OCI-LY7 (cell line): ENCODE measurements at regions not wholly inside any gene's neighbourhood (a gene's known extent, or its start where the extent isn't known, plus 50 kb on each side); places are given as distances from the start of the nearest gene placed in this dataset.

Source experiments
- BruUV-seq: library from RNA; stranded (reverse); fragments of 400-500 nt; replicated peaks from 2 replicates; lab custom pipeline; 2021; lab: Mats Ljungman, UMichigan
- CTCF ChIA-PET: fragments of 300-600 bp; sonication (Branson Sonifier 250); formaldehyde crosslinking; loops from one replicate; lab custom pipeline; 2022; ENCODE audit warnings: antibody characterized with exemption; ENCODE audit not compliant: unreplicated experiment; lab: Charles Lee
- POLR2A ChIA-PET: fragments of 300-600 bp; sonication (Branson Sonifier 250); formaldehyde crosslinking; loops from one replicate; lab custom pipeline; 2022; ENCODE audit warnings: antibody characterized with exemption; lab: Charles Lee
- DNase-seq: peaks from one replicate; pipeline ENCODE4 v3.0.0-alpha.2; 2015; ENCODE audit warnings: low spot score
- H2AFZ ChIP-seq: fragments of 200-600 bp; sonication (generic), shearing (Covaris generic); 2 replicates; pipeline ENCODE4 v1.6.1; 2014; ENCODE audit warnings: mild to moderate bottlenecking, antibody characterized with exemption, low read length, moderate library complexity
- H3K27ac ChIP-seq: fragments of 200-600 bp; sonication (generic); 2 replicates; pipeline ENCODE4 v1.5.1; 2014; ENCODE audit warnings: mixed run types, low read depth, mild to moderate bottlenecking, moderate library complexity, low read length, inconsistent platforms; ENCODE audit not compliant: poor library complexity, severe bottlenecking
- H3K36me3 ChIP-seq: fragments of 200-600 bp; sonication (generic); 2 replicates; pipeline ENCODE4 v1.6.1; 2014; ENCODE audit warnings: mild to moderate bottlenecking, antibody characterized with exemption, low read length, moderate library complexity, mixed read lengths; ENCODE audit not compliant: insufficient read depth
- H3K4me1 ChIP-seq: fragments of 200-600 bp; sonication (generic); 2 replicates; pipeline ENCODE4 v1.5.1; 2014; ENCODE audit warnings: mild to moderate bottlenecking, low read length; ENCODE audit not compliant: insufficient read depth, poor library complexity, severe bottlenecking
- H3K4me2 ChIP-seq: fragments of 200-600 bp; sonication (generic); 2 replicates; pipeline ENCODE4 v1.6.1; 2014; ENCODE audit warnings: mild to moderate bottlenecking, low read length
- H3K4me3 ChIP-seq: fragments of 200-600 bp; sonication (generic); 2 replicates; pipeline ENCODE4 v1.5.1; 2014; ENCODE audit warnings: mild to moderate bottlenecking, low read depth, low read length; ENCODE audit not compliant: poor library complexity, severe bottlenecking
- H3K79me2 ChIP-seq: fragments of 200-600 bp; sonication (generic); 2 replicates; pipeline ENCODE4 v1.6.1; 2016; ENCODE audit warnings: low read depth, mild to moderate bottlenecking, low read length, moderate library complexity, mixed read lengths; ENCODE audit not compliant: insufficient read depth
- H3K9me2 ChIP-seq: fragments of 200-600 bp; sonication (generic); 2 replicates; pipeline ENCODE4 v1.6.1; 2016; ENCODE audit warnings: mild to moderate bottlenecking, low read length, mixed read lengths; ENCODE audit not compliant: insufficient read depth
- H3K9me3 ChIP-seq: fragments of 200-600 bp; sonication (generic); 2 replicates; pipeline ENCODE4 v1.6.1; 2014; ENCODE audit warnings: mild to moderate bottlenecking, mixed run types, low read length, mixed read lengths
- H4K20me1 ChIP-seq: fragments of 200-600 bp; sonication (generic); 2 replicates; pipeline ENCODE4 v1.6.1; 2014; ENCODE audit warnings: mild to moderate bottlenecking, antibody characterized with exemption, low read length, moderate library complexity, mixed read lengths; ENCODE audit not compliant: insufficient read depth
- EZH2phosphoT487 ChIP-seq: fragments of 200-600 bp; sonication (generic); IDR thresholded peaks from 2 replicates; pipeline ENCODE4 v1.6.1; 2018; ENCODE audit warnings: low read depth, borderline replicate concordance, mild to moderate bottlenecking, mixed run types, antibody characterized with exemption, low read length, moderate library complexity, mixed read lengths
- intact Hi-C: fragments of 100-400 bp; cut with micrococcal nuclease; formaldehyde crosslinking; loops from one replicate; pipeline ENCODE4 v1.10.0; 2022; ENCODE audit not compliant: unreplicated experiment
- TF ChIP-seq, protein P1 (sequence below): fragments of 200-600 bp; sonication (generic); conservative IDR thresholded peaks from 2 replicates; pipeline ENCODE4 v1.5.1; 2014; ENCODE audit warnings: mild to moderate bottlenecking, antibody characterized with exemption, low read length, moderate library complexity, mixed read lengths

DNA sequence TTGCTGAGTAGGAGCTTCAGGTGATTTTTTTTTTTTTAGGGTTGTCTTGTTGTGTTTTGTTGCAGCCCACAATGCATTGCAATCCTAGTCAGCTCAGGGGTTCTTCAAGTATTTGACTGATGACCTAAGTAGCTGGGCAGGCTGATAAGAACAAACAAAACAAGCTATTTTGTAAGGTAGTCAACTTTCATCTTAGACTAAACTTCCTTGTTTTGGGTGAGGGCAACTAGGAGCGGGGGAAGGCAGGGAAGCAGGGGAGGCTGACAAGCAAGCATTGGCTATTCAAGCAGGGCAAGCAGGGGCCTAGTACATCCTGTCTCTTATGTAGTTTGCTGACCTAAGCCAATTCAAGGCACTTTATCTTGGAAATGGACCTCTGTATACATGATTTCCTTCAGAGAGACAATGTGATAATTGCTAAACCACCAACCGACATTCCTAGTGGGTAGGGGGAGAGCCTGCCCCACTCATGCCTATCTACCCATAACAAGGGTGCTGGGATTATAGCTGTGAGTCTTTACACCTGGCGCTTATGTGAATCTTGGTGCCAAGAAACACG lies 163.3 kb upstream of the PRKCQ start:
- POLR2A ChIA-PET: no interaction called here
- Histone ChIP-seq H3K79me2 (no peaks in the 10 kb centered on the region), H3K4me3 (no peak overlapping the region), H3K9me3 (no peaks in the 10 kb centered on the region), H3K4me1 (no peaks in the 10 kb centered on the region), H3K4me2 (no peak overlapping the region), H4K20me1 (no peaks in the 10 kb centered on the region), H3K27ac (no peak overlapping the region), H3K9me2 (no peaks in the 10 kb centered on the region), H2AFZ (no peak overlapping the region), H3K36me3 (no peaks in the 10 kb centered on the region)
- intact Hi-C loops: no loop called here
- CTCF ChIA-PET: interaction anchor here (0.6 kb wide), 1 partner anchor 52 kb away, joined by 3 read pairs; no protein-coding TSS in a partner anchor
- TF ChIP-seq, protein P1, sequence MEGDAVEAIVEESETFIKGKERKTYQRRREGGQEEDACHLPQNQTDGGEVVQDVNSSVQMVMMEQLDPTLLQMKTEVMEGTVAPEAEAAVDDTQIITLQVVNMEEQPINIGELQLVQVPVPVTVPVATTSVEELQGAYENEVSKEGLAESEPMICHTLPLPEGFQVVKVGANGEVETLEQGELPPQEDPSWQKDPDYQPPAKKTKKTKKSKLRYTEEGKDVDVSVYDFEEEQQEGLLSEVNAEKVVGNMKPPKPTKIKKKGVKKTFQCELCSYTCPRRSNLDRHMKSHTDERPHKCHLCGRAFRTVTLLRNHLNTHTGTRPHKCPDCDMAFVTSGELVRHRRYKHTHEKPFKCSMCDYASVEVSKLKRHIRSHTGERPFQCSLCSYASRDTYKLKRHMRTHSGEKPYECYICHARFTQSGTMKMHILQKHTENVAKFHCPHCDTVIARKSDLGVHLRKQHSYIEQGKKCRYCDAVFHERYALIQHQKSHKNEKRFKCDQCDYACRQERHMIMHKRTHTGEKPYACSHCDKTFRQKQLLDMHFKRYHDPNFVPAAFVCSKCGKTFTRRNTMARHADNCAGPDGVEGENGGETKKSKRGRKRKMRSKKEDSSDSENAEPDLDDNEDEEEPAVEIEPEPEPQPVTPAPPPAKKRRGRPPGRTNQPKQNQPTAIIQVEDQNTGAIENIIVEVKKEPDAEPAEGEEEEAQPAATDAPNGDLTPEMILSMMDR: no peak
- TF ChIP-seq EZH2phosphoT487: no peak
- no TSS peak for BruUV-seq
- DNase-seq: no peak

DNA sequence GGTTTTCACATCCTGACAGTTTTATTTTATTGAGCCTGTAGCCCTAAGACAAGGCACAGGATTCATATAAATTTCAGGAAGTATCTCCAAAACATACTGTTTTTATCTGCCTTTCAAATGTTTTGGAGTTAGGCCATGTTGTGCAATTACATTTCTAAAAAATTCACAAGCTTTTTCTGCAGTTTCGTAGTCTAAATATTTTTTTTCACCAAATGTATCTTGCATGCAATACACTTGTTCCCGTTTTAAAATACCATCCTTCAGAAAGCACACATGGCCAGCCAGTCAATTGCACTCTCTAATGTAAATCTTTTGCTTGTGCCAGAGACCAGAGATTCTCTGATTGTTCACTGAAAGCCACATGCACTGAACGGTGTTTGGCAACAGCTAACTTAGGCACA lies 161.5 kb upstream of the PRKCQ start:
- POLR2A ChIA-PET: no interaction called here
- TF ChIP-seq, protein P1: no peak
- no peak for TF ChIP-seq EZH2phosphoT487
- no TSS peak for BruUV-seq
- H3K4me3 ChIP-seq: no peak overlapping the region
- H2AFZ ChIP-seq: no peak overlapping the region
- no peaks in the 10 kb centered on the region for H3K36me3 ChIP-seq
- intact Hi-C loops: no loop called here
- CTCF ChIA-PET: no interaction called here
- no peaks in the 10 kb centered on the region for H3K4me1 ChIP-seq
- DNase-seq: no peak
- H3K79me2 ChIP-seq: no peaks in the 10 kb centered on the region
- H3K9me3 ChIP-seq: no peaks in the 10 kb centered on the region
- H4K20me1 ChIP-seq: no peaks in the 10 kb centered on the region
- no peak overlapping the region for H3K4me2 ChIP-seq
- no peak overlapping the region for H3K27ac ChIP-seq
- H3K9me2 ChIP-seq: no peaks in the 10 kb centered on the region

DNA sequence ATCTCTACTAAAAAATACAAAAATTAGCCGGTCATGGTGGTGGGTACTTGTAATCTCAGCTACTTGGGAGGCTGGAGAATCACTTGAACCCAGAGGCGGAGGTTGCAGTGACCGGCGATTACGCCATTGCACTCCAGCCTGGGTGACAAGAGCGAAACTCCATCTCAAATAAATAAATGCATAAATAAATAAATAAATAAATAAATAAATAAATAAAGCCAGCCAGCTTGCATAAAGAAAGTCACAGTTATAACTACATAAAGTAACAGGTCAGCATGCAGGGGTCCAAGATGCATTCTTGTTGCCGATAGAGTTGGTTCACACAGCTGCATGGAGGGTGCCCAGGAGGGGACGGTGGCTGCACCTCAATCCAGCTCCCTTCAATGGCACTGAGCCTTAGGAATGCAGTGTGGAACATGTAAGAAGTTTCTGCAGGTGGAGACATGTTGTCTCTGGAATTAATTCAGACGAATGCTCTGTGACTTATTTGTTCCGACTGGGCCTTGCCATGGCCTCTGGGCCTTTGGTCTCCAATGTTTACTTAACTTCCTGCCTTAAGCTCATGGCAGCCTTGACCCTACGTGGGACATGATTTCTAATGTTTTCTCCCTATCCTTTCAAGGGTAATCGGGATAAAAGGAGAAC lies 159.6 kb upstream of the PRKCQ start:
- DNase-seq: no peak
- Histone ChIP-seq H3K9me3 (no peaks in the 10 kb centered on the region), H3K36me3 (no peaks in the 10 kb centered on the region), H3K27ac (no peak overlapping the region), H3K4me1 (no peaks in the 10 kb centered on the region), H3K79me2 (no peaks in the 10 kb centered on the region), H3K4me3 (no peak overlapping the region), H3K4me2 (no peak overlapping the region), H2AFZ (no peak overlapping the region), H4K20me1 (no peaks in the 10 kb centered on the region), H3K9me2 (no peaks in the 10 kb centered on the region)
- CTCF ChIA-PET: no interaction called here
- intact Hi-C loops: no loop called here
- TF ChIP-seq, protein P1: no peak
- no peak for TF ChIP-seq EZH2phosphoT487
- no TSS peak for BruUV-seq
- POLR2A ChIA-PET: interaction anchor here (0.5 kb wide), 1 partner anchor 977 kb away, joined by 4 read pairs; no protein-coding TSS in a partner anchor
